ENCODE measurements at regions not wholly inside any gene's neighbourhood (a gene's known extent, or its start where the extent isn't known, plus 50 kb on each side); places are given as distances from the start of the nearest gene placed in this dataset.

- no peak for DNase-seq
Observed at GRCh38 chr12:84696908-84697540, 215.6 kb downstream of the SLC6A15 start.

GRCh38 chr12:84696281-84696680, 216.3 kb downstream of the SLC6A15 start:
- DNase-seq: no peak
- in situ Hi-C loops (cut with HindIII; ENCODE audit: low pct_ligation_motif_present, low pct_unique_long_range_greater_than_20kb, low sequenced_read_pairs): no loop called here

More at GRCh38 chr12:84696908-84697540, 215.6 kb downstream of the SLC6A15 start:
- in situ Hi-C loops (cut with HindIII; ENCODE audit: low pct_ligation_motif_present, low pct_unique_long_range_greater_than_20kb, low sequenced_read_pairs): no loop called here

GRCh38 chr12:84694116-84694515, 218.5 kb downstream of the SLC6A15 start:
- no peak for DNase-seq
- in situ Hi-C loops (cut with HindIII; ENCODE audit: low pct_ligation_motif_present, low pct_unique_long_range_greater_than_20kb, low sequenced_read_pairs): no loop called here

GRCh38 chr12:84692071-84692470, 220.5 kb downstream of the SLC6A15 start:
- DNase-seq: no peak
- in situ Hi-C loops (cut with HindIII; ENCODE audit: low pct_ligation_motif_present, low pct_unique_long_range_greater_than_20kb, low sequenced_read_pairs): no loop called here

- no peak for DNase-seq
- in situ Hi-C loops (cut with HindIII; ENCODE audit: low pct_ligation_motif_present, low pct_unique_long_range_greater_than_20kb, low sequenced_read_pairs): no loop called here
Observed at GRCh38 chr12:84691266-84691665, 221.3 kb downstream of the SLC6A15 start.

- DNase-seq: no peak
- in situ Hi-C loops (cut with HindIII; ENCODE audit: low pct_ligation_motif_present, low pct_unique_long_range_greater_than_20kb, low sequenced_read_pairs): no loop called here
Observed at GRCh38 chr12:84689638-84690037, 223.0 kb downstream of the SLC6A15 start.

GRCh38 chr12:84685379-84685778, 227.2 kb downstream of the SLC6A15 start:
- in situ Hi-C loops (cut with HindIII; ENCODE audit: low pct_ligation_motif_present, low pct_unique_long_range_greater_than_20kb, low sequenced_read_pairs): no loop called here
- DNase-seq: no peak

GRCh38 chr12:84676787-84677186, 235.8 kb downstream of the SLC6A15 start:
- in situ Hi-C loops (cut with HindIII; ENCODE audit: low pct_ligation_motif_present, low pct_unique_long_range_greater_than_20kb, low sequenced_read_pairs): no loop called here
- no peak for DNase-seq

GRCh38 chr12:84661786-84662185, 250.8 kb downstream of the SLC6A15 start:
- DNase-seq: no peak
- in situ Hi-C loops (cut with HindIII; ENCODE audit: low pct_ligation_motif_present, low pct_unique_long_range_greater_than_20kb, low sequenced_read_pairs): no loop called here

GRCh38 chr12:84660139-84660538, 252.5 kb downstream of the SLC6A15 start:
- DNase-seq: no peak
- in situ Hi-C loops (cut with HindIII; ENCODE audit: low pct_ligation_motif_present, low pct_unique_long_range_greater_than_20kb, low sequenced_read_pairs): no loop called here

- no peak for DNase-seq
Observed at GRCh38 chr12:84658877-84659276, 253.7 kb downstream of the SLC6A15 start.

GRCh38 chr12:84656705-84657104, 255.9 kb downstream of the SLC6A15 start:
- in situ Hi-C loops (cut with HindIII; ENCODE audit: low pct_ligation_motif_present, low pct_unique_long_range_greater_than_20kb, low sequenced_read_pairs): no loop called here
- DNase-seq: no peak

More at GRCh38 chr12:84658877-84659276, 253.7 kb downstream of the SLC6A15 start:
- in situ Hi-C loops (cut with HindIII; ENCODE audit: low pct_ligation_motif_present, low pct_unique_long_range_greater_than_20kb, low sequenced_read_pairs): no loop called here

- in situ Hi-C loops (cut with HindIII; ENCODE audit: low pct_ligation_motif_present, low pct_unique_long_range_greater_than_20kb, low sequenced_read_pairs): no loop called here
Observed at GRCh38 chr12:84653482-84653881, 259.1 kb downstream of the SLC6A15 start.

GRCh38 chr12:84648425-84648824, 264.2 kb downstream of the SLC6A15 start:
- DNase-seq: no peak
- in situ Hi-C loops (cut with HindIII; ENCODE audit: low pct_ligation_motif_present, low pct_unique_long_range_greater_than_20kb, low sequenced_read_pairs): no loop called here

More at GRCh38 chr12:84653482-84653881, 259.1 kb downstream of the SLC6A15 start:
- DNase-seq: no peak

- DNase-seq: no peak
- in situ Hi-C loops (cut with HindIII; ENCODE audit: low pct_ligation_motif_present, low pct_unique_long_range_greater_than_20kb, low sequenced_read_pairs): no loop called here
Observed at GRCh38 chr12:84644908-84645307, 267.7 kb downstream of the SLC6A15 start.

GRCh38 chr12:84643993-84644392, 268.6 kb downstream of the SLC6A15 start:
- in situ Hi-C loops (cut with HindIII; ENCODE audit: low pct_ligation_motif_present, low pct_unique_long_range_greater_than_20kb, low sequenced_read_pairs): no loop called here
- no peak for DNase-seq

- in situ Hi-C loops (cut with HindIII; ENCODE audit: low pct_ligation_motif_present, low pct_unique_long_range_greater_than_20kb, low sequenced_read_pairs): no loop called here
- no peak for DNase-seq
Observed at GRCh38 chr12:84641940-84642545, 270.6 kb downstream of the SLC6A15 start.

- in situ Hi-C loops (cut with HindIII; ENCODE audit: low pct_ligation_motif_present, low pct_unique_long_range_greater_than_20kb, low sequenced_read_pairs): no loop called here
Observed at GRCh38 chr12:84638811-84639368, 273.7 kb downstream of the SLC6A15 start.

GRCh38 chr12:84637926-84638325, 274.7 kb downstream of the SLC6A15 start:
- no peak for DNase-seq

More at GRCh38 chr12:84638811-84639368, 273.7 kb downstream of the SLC6A15 start:
- no peak for DNase-seq

GRCh38 chr12:84636801-84637290, 275.8 kb downstream of the SLC6A15 start:
- no peak for DNase-seq
- in situ Hi-C loops (cut with HindIII; ENCODE audit: low pct_ligation_motif_present, low pct_unique_long_range_greater_than_20kb, low sequenced_read_pairs): no loop called here

More at GRCh38 chr12:84637926-84638325, 274.7 kb downstream of the SLC6A15 start:
- in situ Hi-C loops (cut with HindIII; ENCODE audit: low pct_ligation_motif_present, low pct_unique_long_range_greater_than_20kb, low sequenced_read_pairs): no loop called here
